ENCODE measurements at regions not wholly inside any gene's neighbourhood (a gene's known extent, or its start where the extent isn't known, plus 50 kb on each side); places are given as distances from the start of the nearest gene placed in this dataset.

DNA sequence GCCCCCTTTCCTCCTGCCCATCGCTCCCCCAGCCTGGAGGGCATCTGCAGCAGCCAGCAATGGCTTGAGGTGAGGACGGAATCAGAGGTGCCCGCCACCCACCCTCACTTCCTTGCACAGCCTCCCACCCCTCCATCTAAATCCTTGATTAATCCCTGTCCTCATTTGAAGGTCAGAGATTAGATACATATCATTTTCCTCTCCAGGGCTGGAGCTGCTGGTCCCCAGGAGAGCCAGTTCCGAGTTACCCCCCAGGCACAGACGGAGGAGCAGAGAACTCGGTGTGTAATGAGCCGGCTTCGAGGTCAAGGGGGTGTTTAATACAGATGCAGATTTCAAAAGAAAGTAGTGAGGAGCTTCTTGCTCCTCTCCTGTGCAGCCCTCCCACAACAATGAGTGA is 542.1 kb downstream of the MN1 start (continued):
- TF ChIP-seq, protein P1, sequence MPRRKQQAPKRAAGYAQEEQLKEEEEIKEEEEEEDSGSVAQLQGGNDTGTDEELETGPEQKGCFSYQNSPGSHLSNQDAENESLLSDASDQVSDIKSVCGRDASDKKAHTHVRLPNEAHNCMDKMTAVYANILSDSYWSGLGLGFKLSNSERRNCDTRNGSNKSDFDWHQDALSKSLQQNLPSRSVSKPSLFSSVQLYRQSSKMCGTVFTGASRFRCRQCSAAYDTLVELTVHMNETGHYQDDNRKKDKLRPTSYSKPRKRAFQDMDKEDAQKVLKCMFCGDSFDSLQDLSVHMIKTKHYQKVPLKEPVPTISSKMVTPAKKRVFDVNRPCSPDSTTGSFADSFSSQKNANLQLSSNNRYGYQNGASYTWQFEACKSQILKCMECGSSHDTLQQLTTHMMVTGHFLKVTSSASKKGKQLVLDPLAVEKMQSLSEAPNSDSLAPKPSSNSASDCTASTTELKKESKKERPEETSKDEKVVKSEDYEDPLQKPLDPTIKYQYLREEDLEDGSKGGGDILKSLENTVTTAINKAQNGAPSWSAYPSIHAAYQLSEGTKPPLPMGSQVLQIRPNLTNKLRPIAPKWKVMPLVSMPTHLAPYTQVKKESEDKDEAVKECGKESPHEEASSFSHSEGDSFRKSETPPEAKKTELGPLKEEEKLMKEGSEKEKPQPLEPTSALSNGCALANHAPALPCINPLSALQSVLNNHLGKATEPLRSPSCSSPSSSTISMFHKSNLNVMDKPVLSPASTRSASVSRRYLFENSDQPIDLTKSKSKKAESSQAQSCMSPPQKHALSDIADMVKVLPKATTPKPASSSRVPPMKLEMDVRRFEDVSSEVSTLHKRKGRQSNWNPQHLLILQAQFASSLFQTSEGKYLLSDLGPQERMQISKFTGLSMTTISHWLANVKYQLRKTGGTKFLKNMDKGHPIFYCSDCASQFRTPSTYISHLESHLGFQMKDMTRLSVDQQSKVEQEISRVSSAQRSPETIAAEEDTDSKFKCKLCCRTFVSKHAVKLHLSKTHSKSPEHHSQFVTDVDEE (CRISPR knock-in tag; IDR thresholded peaks at IDR 0.05), result no peak
- TF ChIP-seq GLIS3 (CRISPR knock-in tag; IDR thresholded peaks at IDR 0.05), result no peak

- ATAC-seq, result no peak
- TF ChIP-seq TCF4 (CRISPR knock-in tag; IDR thresholded peaks at IDR 0.05; ENCODE audit: borderline replicate concordance), result no peak
- no peak for TF ChIP-seq PPARA (CRISPR knock-in tag; IDR thresholded peaks at IDR 0.05; ENCODE audit: borderline replicate concordance)
- TF ChIP-seq, protein P2, sequence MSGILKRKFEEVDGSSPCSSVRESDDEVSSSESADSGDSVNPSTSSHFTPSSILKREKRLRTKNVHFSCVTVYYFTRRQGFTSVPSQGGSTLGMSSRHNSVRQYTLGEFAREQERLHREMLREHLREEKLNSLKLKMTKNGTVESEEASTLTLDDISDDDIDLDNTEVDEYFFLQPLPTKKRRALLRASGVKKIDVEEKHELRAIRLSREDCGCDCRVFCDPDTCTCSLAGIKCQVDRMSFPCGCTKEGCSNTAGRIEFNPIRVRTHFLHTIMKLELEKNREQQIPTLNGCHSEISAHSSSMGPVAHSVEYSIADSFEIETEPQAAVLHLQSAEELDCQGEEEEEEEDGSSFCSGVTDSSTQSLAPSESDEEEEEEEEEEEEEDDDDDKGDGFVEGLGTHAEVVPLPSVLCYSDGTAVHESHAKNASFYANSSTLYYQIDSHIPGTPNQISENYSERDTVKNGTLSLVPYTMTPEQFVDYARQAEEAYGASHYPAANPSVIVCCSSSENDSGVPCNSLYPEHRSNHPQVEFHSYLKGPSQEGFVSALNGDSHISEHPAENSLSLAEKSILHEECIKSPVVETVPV (CRISPR knock-in tag; IDR thresholded peaks at IDR 0.05), result no peak
- no peak for TF ChIP-seq GLIS3 (CRISPR knock-in tag; IDR thresholded peaks at IDR 0.05)
- no peak for TF ChIP-seq POU6F1 (CRISPR knock-in tag; IDR thresholded peaks at IDR 0.05; ENCODE audit: borderline replicate concordance, low read depth)
- TF ChIP-seq ZFP3 (CRISPR knock-in tag; IDR thresholded peaks at IDR 0.05), result no peak
- no peak for TF ChIP-seq TOX (CRISPR knock-in tag; IDR thresholded peaks at IDR 0.05; ENCODE audit: borderline replicate concordance)
- TF ChIP-seq, protein P1 (CRISPR knock-in tag; IDR thresholded peaks at IDR 0.05), result no peak
- TF ChIP-seq ZNF8 (CRISPR knock-in tag; IDR thresholded peaks at IDR 0.05), result no peak
- no peak for TF ChIP-seq SNAI2 (CRISPR knock-in tag; IDR thresholded peaks at IDR 0.05)
Measured at GRCh38 chr22:27260087-27260698, 541.4 kb downstream of the MN1 start.

- no peak for ATAC-seq
- TF ChIP-seq CSDC2 (CRISPR knock-in tag; IDR thresholded peaks at IDR 0.05) (no peak), TCF4 (CRISPR knock-in tag; IDR thresholded peaks at IDR 0.05; ENCODE audit: borderline replicate concordance) (no peak), ZNF8 (CRISPR knock-in tag; IDR thresholded peaks at IDR 0.05) (no peak), ZFP30 (CRISPR knock-in tag; IDR thresholded peaks at IDR 0.05) (no peak), ISL1 (CRISPR knock-in tag; IDR thresholded peaks at IDR 0.05) (no peak), RARB (CRISPR knock-in tag; IDR thresholded peaks at IDR 0.05) (no peak), GLIS3 (CRISPR knock-in tag; IDR thresholded peaks at IDR 0.05) (no peak), CREB5 (CRISPR knock-in tag; IDR thresholded peaks at IDR 0.05; ENCODE audit: low read depth) (no peak), POU6F1 (CRISPR knock-in tag; IDR thresholded peaks at IDR 0.05; ENCODE audit: borderline replicate concordance, low read depth) (no peak), BACH2 (CRISPR knock-in tag; IDR thresholded peaks at IDR 0.05; ENCODE audit: borderline replicate concordance) (no peak), ZC3H10 (CRISPR knock-in tag; IDR thresholded peaks at IDR 0.05) (no peak), TOX (CRISPR knock-in tag; IDR thresholded peaks at IDR 0.05; ENCODE audit: borderline replicate concordance) (no peak), ZFP3 (CRISPR knock-in tag; IDR thresholded peaks at IDR 0.05) (no peak), OSR1 (CRISPR knock-in tag; IDR thresholded peaks at IDR 0.05) (no peak), ZNF70 (CRISPR knock-in tag; IDR thresholded peaks at IDR 0.05) (no peak)
- TF ChIP-seq, protein P3, sequence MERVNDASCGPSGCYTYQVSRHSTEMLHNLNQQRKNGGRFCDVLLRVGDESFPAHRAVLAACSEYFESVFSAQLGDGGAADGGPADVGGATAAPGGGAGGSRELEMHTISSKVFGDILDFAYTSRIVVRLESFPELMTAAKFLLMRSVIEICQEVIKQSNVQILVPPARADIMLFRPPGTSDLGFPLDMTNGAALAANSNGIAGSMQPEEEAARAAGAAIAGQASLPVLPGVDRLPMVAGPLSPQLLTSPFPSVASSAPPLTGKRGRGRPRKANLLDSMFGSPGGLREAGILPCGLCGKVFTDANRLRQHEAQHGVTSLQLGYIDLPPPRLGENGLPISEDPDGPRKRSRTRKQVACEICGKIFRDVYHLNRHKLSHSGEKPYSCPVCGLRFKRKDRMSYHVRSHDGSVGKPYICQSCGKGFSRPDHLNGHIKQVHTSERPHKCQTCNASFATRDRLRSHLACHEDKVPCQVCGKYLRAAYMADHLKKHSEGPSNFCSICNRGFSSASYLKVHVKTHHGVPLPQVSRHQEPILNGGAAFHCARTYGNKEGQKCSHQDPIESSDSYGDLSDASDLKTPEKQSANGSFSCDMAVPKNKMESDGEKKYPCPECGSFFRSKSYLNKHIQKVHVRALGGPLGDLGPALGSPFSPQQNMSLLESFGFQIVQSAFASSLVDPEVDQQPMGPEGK (CRISPR knock-in tag; IDR thresholded peaks at IDR 0.05; ENCODE audit: borderline replicate concordance), result no peak
- TF ChIP-seq, protein P1 (CRISPR knock-in tag; IDR thresholded peaks at IDR 0.05), result no peak
Measured at GRCh38 chr22:27262361-27262760, 539.2 kb downstream of the MN1 start.
